H1 (cell line): ENCODE measurements at regions not wholly inside any gene's neighbourhood (a gene's known extent, or its start where the extent isn't known, plus 50 kb on each side); places are given as distances from the start of the nearest gene placed in this dataset.

ENCODE experiments used
- CTCF ChIA-PET: fragments of 300-600 bp; sonication (Branson Sonifier 250); formaldehyde crosslinking; loops from one replicate; lab custom pipeline; 2021; ENCODE audit not compliant: partially characterized antibody; lab: Charles Lee
- POLR2A ChIA-PET: fragments of 300-600 bp; sonication (Branson Sonifier 250); formaldehyde crosslinking; loops from one replicate; lab custom pipeline; 2021; ENCODE audit warnings: inconsistent platforms; ENCODE audit not compliant: partially characterized antibody; lab: Charles Lee
- DNase-seq, 2 experiments: peaks; one replicate each; pipeline versions ENCODE4 v3.0.0 to v3.0.0-alpha.2; 2010 to 2022; ENCODE audit warnings: low spot score in 2 of 2, low read depth in 1 of 2, mixed read lengths in 1 of 2
- FAIRE-seq: peaks from 2 replicates; lab custom pipeline; 2011; peaks lifted over from hg19 to GRCh38; lab: Jason Lieb, UNC
- H2AFZ ChIP-seq: 2 replicates; pipeline ENCODE4 v1.8.1; 2012; ENCODE audit warnings: low read length, inconsistent platforms
- H2AK5ac ChIP-seq: 2 replicates; pipeline ENCODE4 v1.6.1; 2013; ENCODE audit warnings: low read depth, low read length
- H2BK120ac ChIP-seq: replicated peaks from 2 replicates; pipeline ENCODE3; 2013; ENCODE audit warnings: low read depth, low read length, inconsistent platforms
- H2BK12ac ChIP-seq: 2 replicates; pipeline ENCODE4 v1.6.1; 2013; ENCODE audit warnings: low read depth, low read length
- H2BK15ac ChIP-seq: 2 replicates; pipeline ENCODE4 v1.6.1; 2013; ENCODE audit warnings: low read length
- H2BK20ac ChIP-seq: 2 replicates; pipeline ENCODE4 v1.6.1; 2013; ENCODE audit warnings: low read length
- H2BK5ac ChIP-seq: 2 replicates; pipeline ENCODE4 v1.6.1; 2013; ENCODE audit warnings: low read depth, low read length
- H3K14ac ChIP-seq: 2 replicates; pipeline ENCODE4 v1.6.1; 2013; ENCODE audit warnings: inconsistent platforms; ENCODE audit not compliant: insufficient read length
- H3K18ac ChIP-seq: 2 replicates; pipeline ENCODE4 v1.6.1; 2013; ENCODE audit warnings: low read length; ENCODE audit errors: extremely low read depth
- H3K23ac ChIP-seq: 2 replicates; pipeline ENCODE4 v1.6.1; 2013; ENCODE audit warnings: inconsistent platforms; ENCODE audit not compliant: insufficient read length
- H3K23me2 ChIP-seq: 2 replicates; pipeline ENCODE4 v1.6.1; 2013; ENCODE audit warnings: low read depth, low read length
- H3K27ac ChIP-seq: 2 replicates; pipeline ENCODE4 v1.6.1; 2011; ENCODE audit warnings: low read depth, low read length, inconsistent platforms
- H3K27me3 ChIP-seq, 4 experiments: replicated peaks in 1 of 4; 1 replicate in 1 of 4; 2 replicates in 3 of 4; pipeline versions ENCODE4 v1.6.1 to v1.8.1; 2011 to 2013; ENCODE audit warnings: low read length in 3 of 4, mild to moderate bottlenecking in 3 of 4, inconsistent platforms in 2 of 4, mixed read lengths in 2 of 4, moderate library complexity in 1 of 4; ENCODE audit not compliant: control insufficient read depth in 3 of 4, insufficient read depth in 3 of 4; ENCODE audit errors: extremely low read depth in 1 of 4
- H3K36me3 ChIP-seq, 4 experiments: 2 replicates each; pipeline versions ENCODE4 v1.6.1 to v1.8.1; 2011 to 2013; ENCODE audit warnings: mild to moderate bottlenecking in 4 of 4, low read length in 3 of 4, moderate library complexity in 2 of 4, control low read depth in 1 of 4, inconsistent platforms in 1 of 4; ENCODE audit not compliant: insufficient read depth in 4 of 4, control insufficient read depth in 2 of 4
- H3K4ac ChIP-seq: replicated peaks from 2 replicates; pipeline ENCODE3; 2013; ENCODE audit warnings: low read length, low read depth, mixed read lengths, inconsistent platforms; ENCODE audit not compliant: insufficient read length
- H3K4me1 ChIP-seq, 4 experiments: replicated peaks in 1 of 4; 1 replicate in 1 of 4; 2 replicates in 3 of 4; pipeline versions ENCODE4 v1.6.1 to v1.8.1; 2011 to 2013; ENCODE audit warnings: low read length in 3 of 4, inconsistent platforms in 2 of 4, mixed read lengths in 1 of 4; ENCODE audit not compliant: insufficient read depth in 4 of 4, control insufficient read depth in 3 of 4
- H3K4me2 ChIP-seq, 2 experiments: 2 replicates each; pipeline versions ENCODE4 v1.6.1 to v1.8.1; 2011 to 2013; ENCODE audit warnings: low read depth in 2 of 2, low read length in 2 of 2, control low read depth in 1 of 2, inconsistent platforms in 1 of 2, mild to moderate bottlenecking in 1 of 2; ENCODE audit not compliant: insufficient read depth in 1 of 2
- H3K4me3 ChIP-seq, 4 experiments: fragments of 200-600, 300-600 bp in 1 of 4; sonication (generic), shearing (Covaris generic), sonication (Bioruptor Twin) in 1 of 4; 2 replicates each; pipeline versions ENCODE4 v1.5.1 to v1.8.1; 2011 to 2016; ENCODE audit warnings: low read length in 4 of 4, low read depth in 3 of 4, control low read depth in 2 of 4, inconsistent platforms in 2 of 4, mild to moderate bottlenecking in 2 of 4, mixed read lengths in 1 of 4, moderate library complexity in 1 of 4; ENCODE audit not compliant: insufficient read depth in 2 of 4; ENCODE audit errors: extremely low read depth in 1 of 4
- H3K56ac ChIP-seq: replicated peaks from 2 replicates; pipeline ENCODE3; 2013; ENCODE audit warnings: low read depth, mild to moderate bottlenecking, mixed read lengths, low read length, inconsistent platforms; ENCODE audit not compliant: insufficient read length
- H3K79me1 ChIP-seq: 2 replicates; pipeline ENCODE4 v1.6.1; 2013; ENCODE audit warnings: low read depth, low read length, control low read depth
- H3K79me2 ChIP-seq, 2 experiments: 2 replicates each; pipeline versions ENCODE4 v1.6.1 to v1.8.1; 2012 to 2013; ENCODE audit warnings: low read length in 2 of 2, mild to moderate bottlenecking in 2 of 2, inconsistent platforms in 1 of 2; ENCODE audit not compliant: insufficient read depth in 2 of 2, control insufficient read depth in 1 of 2
- H3K9ac ChIP-seq, 4 experiments: replicated peaks in 1 of 4; 1 replicate in 1 of 4; 2 replicates in 3 of 4; pipeline versions ENCODE4 v1.6.1 to v1.8.1; 2011 to 2013; ENCODE audit warnings: low read depth in 3 of 4, low read length in 3 of 4, control low read depth in 2 of 4, mild to moderate bottlenecking in 2 of 4, moderate library complexity in 2 of 4, inconsistent platforms in 1 of 4; ENCODE audit errors: extremely low read depth in 1 of 4
- H3K9me3 ChIP-seq, 2 experiments: 2 replicates each; pipeline versions ENCODE4 v1.6.1 to v1.8.1; 2012 to 2013; ENCODE audit warnings: mild to moderate bottlenecking in 2 of 2, moderate library complexity in 2 of 2, control low read depth in 1 of 2, inconsistent platforms in 1 of 2, low read depth in 1 of 2, low read length in 1 of 2, mixed read lengths in 1 of 2; ENCODE audit not compliant: insufficient read depth in 2 of 2
- H4K20me1 ChIP-seq, 2 experiments: replicated peaks in 1 of 2; 2 replicates each; pipeline versions ENCODE3 to v1.8.1; 2011 to 2013; ENCODE audit warnings: inconsistent platforms in 2 of 2, low read length in 2 of 2, mild to moderate bottlenecking in 1 of 2; ENCODE audit not compliant: insufficient read depth in 2 of 2, control insufficient read depth in 1 of 2
- H4K5ac ChIP-seq: 2 replicates; pipeline ENCODE4 v1.6.1; 2013; ENCODE audit warnings: low read length, low read depth, mixed read lengths, inconsistent platforms; ENCODE audit not compliant: insufficient read length
- H4K8ac ChIP-seq: 2 replicates; pipeline ENCODE4 v1.8.0; 2013; ENCODE audit warnings: mild to moderate bottlenecking, moderate library complexity, low read length, inconsistent platforms; ENCODE audit not compliant: insufficient read depth; ENCODE audit errors: extremely low read depth
- H4K91ac ChIP-seq: replicated peaks from 2 replicates; pipeline ENCODE3; 2013; ENCODE audit warnings: low read length, mixed read lengths, inconsistent platforms; ENCODE audit not compliant: insufficient read length
- BCL11A ChIP-seq, 2 experiments: IDR thresholded peaks; one replicate each; pipeline ENCODE4 v1.6.1; 2011; ENCODE audit warnings: low read depth in 2 of 2, low read length in 2 of 2, mild to moderate bottlenecking in 2 of 2
- CBX8 ChIP-seq: fragments of 300-800, 300-1000 bp; sonication (generic); IDR thresholded peaks from 2 replicates; pipeline ENCODE4 v1.7.1; 2016; ENCODE audit warnings: low read depth, low read length, borderline replicate concordance
- E2F6 ChIP-seq: IDR thresholded peaks from 2 replicates; pipeline ENCODE4 v1.6.1; 2012; ENCODE audit warnings: inconsistent platforms
- EGR1 ChIP-seq: IDR thresholded peaks from 2 replicates; pipeline ENCODE4 v1.6.1; 2011; ENCODE audit warnings: low read depth, low read length, borderline replicate concordance
- RXRA ChIP-seq: IDR thresholded peaks from 2 replicates; pipeline ENCODE4 v1.6.1; 2011; ENCODE audit warnings: low read depth, mild to moderate bottlenecking, low read length, moderate library complexity; ENCODE audit not compliant: insufficient read depth
- SAP30 ChIP-seq: fragments of 300-600 bp; sonication (generic); IDR thresholded peaks from 2 replicates; pipeline ENCODE4 v1.7.1; 2012; ENCODE audit warnings: low read length, moderate library complexity, mild to moderate bottlenecking, inconsistent platforms; ENCODE audit not compliant: insufficient read depth, insufficient replicate concordance
- SIN3A ChIP-seq, 2 experiments: IDR thresholded peaks in 1 of 2; conservative IDR thresholded peaks in 1 of 2; 2 replicates each; pipeline ENCODE4 v1.6.1; 2011 to 2012; ENCODE audit warnings: low read length in 2 of 2, improper control_type of control experiment in 1 of 2, low read depth in 1 of 2, mild to moderate bottlenecking in 1 of 2
- TEAD4 ChIP-seq: IDR thresholded peaks from 2 replicates; pipeline ENCODE4 v1.6.1; 2012; ENCODE audit warnings: low read depth, low read length, inconsistent platforms, mixed read lengths
- ZNF274 ChIP-seq: IDR thresholded peaks from 2 replicates; pipeline ENCODE4 v1.7.0; 2012; ENCODE audit warnings: low read length, borderline replicate concordance; ENCODE audit errors: extremely low read depth
- WGBS, 2 experiments: shearing (Covaris generic) in 1 of 2; methylation state at CpG; one replicate each; pipeline versions ENCODE4 v1.1.6 to v1.1.7; 2013 to 2015; ENCODE audit warnings: low lambda C conversion rate in 2 of 2, mixed read lengths in 2 of 2, inconsistent platforms in 1 of 2, low coverage in 1 of 2, missing lambda C conversion rate in 1 of 2; ENCODE audit not compliant: insufficient replicate concordance in 2 of 2, insufficient coverage in 1 of 2, insufficient read length in 1 of 2; ENCODE audit errors: extremely low coverage in 1 of 2, missing lambda C conversion rate in 1 of 2; 5-methylcytosine and 5-hydroxymethylcytosine counted together
- TF ChIP-seq, protein P1 (sequence below): IDR thresholded peaks from 2 replicates; pipeline ENCODE4 v1.6.1; 2012; ENCODE audit warnings: inconsistent platforms
- TF ChIP-seq, protein P2 (sequence below), 3 experiments: IDR thresholded peaks; 1 replicate in 2 of 3; 2 replicates in 1 of 3; pipeline versions ENCODE4 v1.5.1 to v1.6.1; 2011; ENCODE audit warnings: low read length in 3 of 3, mild to moderate bottlenecking in 3 of 3, inconsistent platforms in 2 of 3, low read depth in 1 of 3, moderate library complexity in 1 of 3; ENCODE audit not compliant: insufficient read depth in 1 of 3; ENCODE audit errors: control extremely low read depth in 1 of 3

- no peak overlapping the region for H2AK5ac ChIP-seq
- 76% methylated on average over 3 of the region's 3 CpGs; no CpG with 5 or more reads in 1 of the 2 experiments for WGBS, 2 experiments
- no peak overlapping the region for H3K23ac ChIP-seq
- peaks cover 0 to 3% (median 0%) of the 10 kb centered on the region in 4 experiments; a peak in 1 of 7 replicates for H3K4me1 ChIP-seq
- H3K9ac ChIP-seq, result no peak overlapping the region
- no peak overlapping the region for H2BK12ac ChIP-seq
- peak; percentile 62 for FAIRE-seq
- no peak overlapping the region for H4K8ac ChIP-seq
- H3K18ac ChIP-seq, result no peak overlapping the region
- no peaks in the 10 kb centered on the region for H3K27me3 ChIP-seq
- POLR2A ChIA-PET, result no interaction called here
- no peaks in the 10 kb centered on the region for H3K79me1 ChIP-seq
- no peak overlapping the region for H2BK15ac ChIP-seq
- H3K36me3 ChIP-seq, result no peaks in the 10 kb centered on the region
- no peaks in the 10 kb centered on the region for H3K79me2 ChIP-seq
- no peak overlapping the region for H2BK5ac ChIP-seq
- H3K14ac ChIP-seq, result no peak overlapping the region
- no peaks in the 10 kb centered on the region for H3K9me3 ChIP-seq
- H4K91ac ChIP-seq, result no peak overlapping the region
- no peak overlapping the region for H3K56ac ChIP-seq
- H2AFZ ChIP-seq, result no peak overlapping the region
- CTCF ChIA-PET, result no interaction called here
- H2BK120ac ChIP-seq, result no peak overlapping the region
- H4K20me1 ChIP-seq, result no peaks in the 10 kb centered on the region
- no peak overlapping the region for H3K4me3 ChIP-seq
- no peak overlapping the region for H3K4ac ChIP-seq
- H3K27ac ChIP-seq, result no peak overlapping the region
- DNase-seq, result no peak
- H2BK20ac ChIP-seq, result no peak overlapping the region
- H3K4me2 ChIP-seq, result no peak overlapping the region; a peak in 1 of 4 replicates
- no peaks in the 10 kb centered on the region for H3K23me2 ChIP-seq
- H4K5ac ChIP-seq, result no peak overlapping the region
- TF ChIP-seq E2F6 (no peak), BCL11A (IDR thresholded peaks at IDR 0.05; ENCODE audit: low read depth in 2 of 2, low read length in 2 of 2) (no peak), TEAD4 (no peak), ZNF274 (no peak), SIN3A (conservative IDR thresholded peaks at IDR 0.05 in 1 of 2, IDR thresholded peaks at IDR 0.05 in 1 of 2; ENCODE audit: low read depth in 1 of 2, low read length in 2 of 2) (no peak), SAP30 (no peak), CBX8 (no peak), RXRA (no peak), EGR1 (no peak)
- TF ChIP-seq, protein P1, sequence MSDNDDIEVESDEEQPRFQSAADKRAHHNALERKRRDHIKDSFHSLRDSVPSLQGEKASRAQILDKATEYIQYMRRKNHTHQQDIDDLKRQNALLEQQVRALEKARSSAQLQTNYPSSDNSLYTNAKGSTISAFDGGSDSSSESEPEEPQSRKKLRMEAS, result no peak
- TF ChIP-seq, protein P2, sequence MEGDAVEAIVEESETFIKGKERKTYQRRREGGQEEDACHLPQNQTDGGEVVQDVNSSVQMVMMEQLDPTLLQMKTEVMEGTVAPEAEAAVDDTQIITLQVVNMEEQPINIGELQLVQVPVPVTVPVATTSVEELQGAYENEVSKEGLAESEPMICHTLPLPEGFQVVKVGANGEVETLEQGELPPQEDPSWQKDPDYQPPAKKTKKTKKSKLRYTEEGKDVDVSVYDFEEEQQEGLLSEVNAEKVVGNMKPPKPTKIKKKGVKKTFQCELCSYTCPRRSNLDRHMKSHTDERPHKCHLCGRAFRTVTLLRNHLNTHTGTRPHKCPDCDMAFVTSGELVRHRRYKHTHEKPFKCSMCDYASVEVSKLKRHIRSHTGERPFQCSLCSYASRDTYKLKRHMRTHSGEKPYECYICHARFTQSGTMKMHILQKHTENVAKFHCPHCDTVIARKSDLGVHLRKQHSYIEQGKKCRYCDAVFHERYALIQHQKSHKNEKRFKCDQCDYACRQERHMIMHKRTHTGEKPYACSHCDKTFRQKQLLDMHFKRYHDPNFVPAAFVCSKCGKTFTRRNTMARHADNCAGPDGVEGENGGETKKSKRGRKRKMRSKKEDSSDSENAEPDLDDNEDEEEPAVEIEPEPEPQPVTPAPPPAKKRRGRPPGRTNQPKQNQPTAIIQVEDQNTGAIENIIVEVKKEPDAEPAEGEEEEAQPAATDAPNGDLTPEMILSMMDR (IDR thresholded peaks at IDR 0.05; ENCODE audit: control extremely low read depth in 1 of 3, insufficient read depth in 1 of 3, low read depth in 1 of 3, low read length in 3 of 3), result no peak
Measured at GRCh38 chr14:87503711-87504110, 489.3 kb downstream of the GALC start.
